ENCODE measurements at regions not wholly inside any gene's neighbourhood (a gene's known extent, or its start where the extent isn't known, plus 50 kb on each side); places are given as distances from the start of the nearest gene placed in this dataset.

GRCh38 chr1:91076834-91077233 is 55.0 kb upstream of the ZNF644 start:
- WGBS, 4 donors: 93 to 100% (median 96%) methylated on average over 1 of the region's 1 CpG

GRCh38 chr1:91075233-91076135 is 53.6 kb upstream of the ZNF644 start:
- intact Hi-C loops (cut with DNase I): no loop called here
- H3K4me3 ChIP-seq: no peak overlapping the region
- DNase-seq (no peak), ATAC-seq (no peak)
- H3K36me3 ChIP-seq: no peaks in the 10 kb centered on the region
- no peaks in the 10 kb centered on the region for H3K4me1 ChIP-seq
- no peak overlapping the region for H3K27ac ChIP-seq
- H3K27me3 ChIP-seq: no peaks in the 10 kb centered on the region
- 68 to 76% (median 73%) methylated on average over 11 of the region's 11 CpGs for WGBS, 4 donors
- no peak for TF ChIP-seq POLR2A (IDR thresholded peaks at IDR 0.05)
- TF ChIP-seq, protein P1, sequence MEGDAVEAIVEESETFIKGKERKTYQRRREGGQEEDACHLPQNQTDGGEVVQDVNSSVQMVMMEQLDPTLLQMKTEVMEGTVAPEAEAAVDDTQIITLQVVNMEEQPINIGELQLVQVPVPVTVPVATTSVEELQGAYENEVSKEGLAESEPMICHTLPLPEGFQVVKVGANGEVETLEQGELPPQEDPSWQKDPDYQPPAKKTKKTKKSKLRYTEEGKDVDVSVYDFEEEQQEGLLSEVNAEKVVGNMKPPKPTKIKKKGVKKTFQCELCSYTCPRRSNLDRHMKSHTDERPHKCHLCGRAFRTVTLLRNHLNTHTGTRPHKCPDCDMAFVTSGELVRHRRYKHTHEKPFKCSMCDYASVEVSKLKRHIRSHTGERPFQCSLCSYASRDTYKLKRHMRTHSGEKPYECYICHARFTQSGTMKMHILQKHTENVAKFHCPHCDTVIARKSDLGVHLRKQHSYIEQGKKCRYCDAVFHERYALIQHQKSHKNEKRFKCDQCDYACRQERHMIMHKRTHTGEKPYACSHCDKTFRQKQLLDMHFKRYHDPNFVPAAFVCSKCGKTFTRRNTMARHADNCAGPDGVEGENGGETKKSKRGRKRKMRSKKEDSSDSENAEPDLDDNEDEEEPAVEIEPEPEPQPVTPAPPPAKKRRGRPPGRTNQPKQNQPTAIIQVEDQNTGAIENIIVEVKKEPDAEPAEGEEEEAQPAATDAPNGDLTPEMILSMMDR (IDR thresholded peaks at IDR 0.05): no peak
- H3K9me3 ChIP-seq: no peaks in the 10 kb centered on the region

More at GRCh38 chr1:91076834-91077233, 55.0 kb upstream of the ZNF644 start:
- H3K4me1 ChIP-seq: no peaks in the 10 kb centered on the region
- DNase-seq: no peak
- H3K9me3 ChIP-seq: no peaks in the 10 kb centered on the region
- H3K27me3 ChIP-seq: no peaks in the 10 kb centered on the region
- no peak overlapping the region for H3K4me3 ChIP-seq
- intact Hi-C loops (cut with DNase I): no loop called here
- ATAC-seq: no peak
- TF ChIP-seq, protein P1 (IDR thresholded peaks at IDR 0.05): no peak
- no peak for TF ChIP-seq POLR2A (IDR thresholded peaks at IDR 0.05)
- no peak overlapping the region for H3K27ac ChIP-seq
- no peaks in the 10 kb centered on the region for H3K36me3 ChIP-seq

DNA sequence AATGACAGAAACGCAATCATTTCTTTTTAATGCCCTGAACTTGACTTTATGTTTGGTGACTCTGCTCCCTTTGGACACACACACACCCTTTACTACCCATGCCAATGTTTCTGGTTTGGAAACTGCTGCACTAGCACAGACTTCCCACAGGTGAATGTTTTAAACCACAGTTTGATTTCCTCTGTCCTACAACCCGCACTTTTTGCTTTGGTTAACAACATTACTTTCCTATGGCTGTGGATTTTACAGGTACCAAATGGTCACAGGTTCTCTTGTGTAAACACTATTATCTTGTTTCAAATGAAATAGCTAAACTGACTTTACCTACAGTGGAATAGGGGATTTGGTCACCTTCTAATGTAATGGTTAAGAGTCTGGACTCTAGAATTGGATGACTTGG is 51.5 kb upstream of the ZNF644 start:
- H3K36me3 ChIP-seq: no peaks in the 10 kb centered on the region
- TF ChIP-seq, protein P1 (IDR thresholded peaks at IDR 0.05): no peak
- TF ChIP-seq POLR2A (IDR thresholded peaks at IDR 0.05): no peak
- WGBS, 4 donors: 65 to 93% (median 74%) methylated on average over 2 of the region's 2 CpGs

DNA sequence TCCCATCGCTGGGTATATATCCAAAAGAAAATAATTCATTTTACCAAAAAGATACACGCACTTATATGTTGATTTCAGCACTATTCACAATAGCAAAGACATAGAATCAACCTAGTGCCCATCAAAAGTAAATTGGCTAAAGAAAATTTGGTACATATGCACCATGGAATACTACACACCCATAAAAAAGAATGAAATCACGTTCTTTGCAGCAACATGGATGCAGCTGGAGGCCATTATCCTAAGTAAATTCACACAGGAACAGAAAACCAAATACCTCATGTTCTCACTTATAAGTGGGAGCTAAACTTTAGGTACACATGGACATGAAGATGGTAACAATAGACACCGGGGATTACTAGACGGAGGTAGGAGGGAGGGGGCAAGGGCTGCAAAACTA is 50.0 kb upstream of the ZNF644 start:
- no peaks in the 10 kb centered on the region for H3K27me3 ChIP-seq
- intact Hi-C loops (cut with DNase I): no loop called here
- DNase-seq (no peak), ATAC-seq (no peak)
- no peak overlapping the region for H3K4me3 ChIP-seq
- 93 to 98% (median 96%) methylated on average over 5 of the region's 5 CpGs for WGBS, 4 donors
- no peaks in the 10 kb centered on the region for H3K4me1 ChIP-seq
- H3K36me3 ChIP-seq: no peaks in the 10 kb centered on the region
- TF ChIP-seq, protein P1 (IDR thresholded peaks at IDR 0.05): no peak
- no peak for TF ChIP-seq POLR2A (IDR thresholded peaks at IDR 0.05)
- H3K27ac ChIP-seq: no peak overlapping the region
- H3K9me3 ChIP-seq: no peaks in the 10 kb centered on the region

More for the DNA sequence above, 51.5 kb upstream of the ZNF644 start:
- intact Hi-C loops (cut with DNase I): no loop called here
- H3K27ac ChIP-seq: no peak overlapping the region
- H3K4me3 ChIP-seq: no peak overlapping the region
- DNase-seq: no peak
- no peaks in the 10 kb centered on the region for H3K9me3 ChIP-seq
- no peak for ATAC-seq
- H3K4me1 ChIP-seq: no peaks in the 10 kb centered on the region
- H3K27me3 ChIP-seq: no peaks in the 10 kb centered on the region
